Vagina (tissue), 2 donors: ENCODE measurements at regions not wholly inside any gene's neighbourhood (a gene's known extent, or its start where the extent isn't known, plus 50 kb on each side); places are given as distances from the start of the nearest gene placed in this dataset.

Experiments
- POLR2A ChIP-seq, 2 donors: fragments of 450-650 bp; IDR thresholded peaks; one replicate each; pipeline ENCODE4 v1.6.1; 2017; ENCODE audit warnings: antibody characterized with exemption in 2 of 2, mild to moderate bottlenecking in 2 of 2, moderate library complexity in 2 of 2
- POLR2AphosphoS5 ChIP-seq, 2 donors: sonication (generic); formaldehyde crosslinking; IDR thresholded peaks; one replicate each; pipeline ENCODE4 v1.9.0; 2017; ENCODE audit warnings: antibody characterized with exemption in 2 of 2, mild to moderate bottlenecking in 2 of 2, low read depth in 1 of 2; ENCODE audit not compliant: insufficient read depth in 1 of 2
- TF ChIP-seq, protein P1 (sequence below), 3 experiments: fragments of 450-650 bp in 2 of 3; fragments of 200-600 bp in 1 of 3; sonication (generic) in 1 of 3; IDR thresholded peaks; one replicate each; pipeline ENCODE4 v1.5.1; 2017 to 2019; ENCODE audit warnings: antibody characterized with exemption in 3 of 3, mild to moderate bottlenecking in 2 of 3, moderate library complexity in 2 of 3

DNA sequence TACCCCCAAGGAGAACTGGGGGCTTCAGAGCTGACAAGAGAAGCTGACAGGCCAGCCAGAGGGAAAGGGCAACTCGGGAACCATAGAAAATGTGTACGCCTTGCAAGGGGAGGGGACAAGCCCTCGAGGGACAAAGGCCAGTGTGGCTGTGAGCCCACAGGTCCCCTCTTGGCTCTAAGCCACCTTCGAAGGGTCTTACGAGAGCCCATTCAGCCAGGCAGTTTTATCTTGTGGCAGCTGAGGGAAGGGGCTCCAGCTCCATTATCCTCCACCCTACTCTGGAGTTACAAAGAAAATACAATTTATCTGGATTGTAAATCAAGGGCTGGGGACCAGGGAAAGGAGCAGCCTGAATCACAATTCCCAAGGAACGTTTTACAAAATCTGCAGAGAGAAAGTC, 159.5 kb upstream of the ZMIZ1 start:
- TF ChIP-seq POLR2A (IDR thresholded peaks at IDR 0.05) (no peak), POLR2AphosphoS5 (IDR thresholded peaks at IDR 0.05; ENCODE audit: insufficient read depth in 1 of 2, low read depth in 1 of 2) (no peak)
- TF ChIP-seq, protein P1, sequence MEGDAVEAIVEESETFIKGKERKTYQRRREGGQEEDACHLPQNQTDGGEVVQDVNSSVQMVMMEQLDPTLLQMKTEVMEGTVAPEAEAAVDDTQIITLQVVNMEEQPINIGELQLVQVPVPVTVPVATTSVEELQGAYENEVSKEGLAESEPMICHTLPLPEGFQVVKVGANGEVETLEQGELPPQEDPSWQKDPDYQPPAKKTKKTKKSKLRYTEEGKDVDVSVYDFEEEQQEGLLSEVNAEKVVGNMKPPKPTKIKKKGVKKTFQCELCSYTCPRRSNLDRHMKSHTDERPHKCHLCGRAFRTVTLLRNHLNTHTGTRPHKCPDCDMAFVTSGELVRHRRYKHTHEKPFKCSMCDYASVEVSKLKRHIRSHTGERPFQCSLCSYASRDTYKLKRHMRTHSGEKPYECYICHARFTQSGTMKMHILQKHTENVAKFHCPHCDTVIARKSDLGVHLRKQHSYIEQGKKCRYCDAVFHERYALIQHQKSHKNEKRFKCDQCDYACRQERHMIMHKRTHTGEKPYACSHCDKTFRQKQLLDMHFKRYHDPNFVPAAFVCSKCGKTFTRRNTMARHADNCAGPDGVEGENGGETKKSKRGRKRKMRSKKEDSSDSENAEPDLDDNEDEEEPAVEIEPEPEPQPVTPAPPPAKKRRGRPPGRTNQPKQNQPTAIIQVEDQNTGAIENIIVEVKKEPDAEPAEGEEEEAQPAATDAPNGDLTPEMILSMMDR (IDR thresholded peaks at IDR 0.05) = no peak
